ENCODE measurements at regions not wholly inside any gene's neighbourhood (a gene's known extent, or its start where the extent isn't known, plus 50 kb on each side); places are given as distances from the start of the nearest gene placed in this dataset.

DNA sequence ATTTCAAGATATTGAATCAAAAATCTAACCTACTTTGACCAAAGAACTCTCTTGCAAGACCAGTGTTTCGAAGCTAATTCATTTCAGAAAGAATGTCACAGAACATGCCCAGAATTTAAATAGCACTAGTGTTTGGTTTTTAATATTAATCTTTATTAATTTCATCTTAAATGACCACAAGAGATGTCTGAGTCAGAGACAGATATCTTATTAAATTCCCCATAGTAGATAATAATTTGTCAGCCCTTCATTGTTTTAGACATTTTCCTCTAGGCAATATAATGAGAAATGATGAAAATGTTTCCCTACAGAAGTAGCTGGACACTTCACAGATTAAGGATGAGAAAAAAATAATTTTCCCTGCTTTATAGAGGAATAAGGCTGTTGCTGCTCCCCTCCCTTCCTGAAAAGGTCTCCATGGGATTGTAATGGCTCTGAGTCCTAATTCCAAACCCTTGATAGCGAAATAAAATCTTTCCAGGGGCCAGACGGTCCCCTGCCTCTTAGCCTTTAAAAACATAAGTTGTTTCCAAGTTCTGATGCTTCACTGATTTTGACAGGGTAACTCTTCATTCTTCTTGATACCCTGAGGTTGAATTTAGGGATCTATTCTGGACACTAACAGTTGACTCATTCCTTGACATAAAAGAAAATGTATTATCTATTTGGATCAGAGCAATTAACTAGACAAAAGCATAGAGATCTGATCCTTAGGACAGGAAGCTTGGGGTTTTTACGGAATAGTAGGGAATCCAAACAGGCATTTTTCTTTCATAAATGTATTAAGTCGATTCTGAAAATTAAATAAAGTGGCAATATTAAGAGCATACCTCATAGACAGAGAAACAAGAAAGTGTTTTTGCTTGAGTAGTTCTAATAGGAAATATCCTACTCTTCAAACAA, 820.8 kb downstream of the BRINP3 start:
- no peaks in the 10 kb centered on the region for H3K27me3 Mint-ChIP-seq
- intact Hi-C loops (cut with micrococcal nuclease) = no loop called here
- H3K4me3 Mint-ChIP-seq = no peak overlapping the region
- no peak overlapping the region for H3K27ac Mint-ChIP-seq
- no peak for DNase-seq
- H3K9me3 Mint-ChIP-seq = no peaks in the 10 kb centered on the region
- no peaks in the 10 kb centered on the region for H3K4me1 Mint-ChIP-seq
- H3K36me3 Mint-ChIP-seq (ENCODE audit: low read depth) = no peaks in the 10 kb centered on the region

- Mint-ChIP-seq H3K4me3 (no peak overlapping the region), H3K4me1 (no peaks in the 10 kb centered on the region), H3K27me3 (no peaks in the 10 kb centered on the region), H3K9me3 (no peaks in the 10 kb centered on the region), H3K27ac (no peak overlapping the region), H3K36me3 (ENCODE audit: low read depth) (no peaks in the 10 kb centered on the region)
- no peak for DNase-seq
- intact Hi-C loops (cut with micrococcal nuclease) = no loop called here
Observed at GRCh38 chr1:189657715-189658114, 819.9 kb downstream of the BRINP3 start.

- no peaks in the 10 kb centered on the region for H3K4me1 Mint-ChIP-seq
- no peak overlapping the region for H3K27ac Mint-ChIP-seq
- no peak overlapping the region for H3K4me3 Mint-ChIP-seq
Observed at GRCh38 chr1:189658381-189658780, 819.3 kb downstream of the BRINP3 start.

DNA sequence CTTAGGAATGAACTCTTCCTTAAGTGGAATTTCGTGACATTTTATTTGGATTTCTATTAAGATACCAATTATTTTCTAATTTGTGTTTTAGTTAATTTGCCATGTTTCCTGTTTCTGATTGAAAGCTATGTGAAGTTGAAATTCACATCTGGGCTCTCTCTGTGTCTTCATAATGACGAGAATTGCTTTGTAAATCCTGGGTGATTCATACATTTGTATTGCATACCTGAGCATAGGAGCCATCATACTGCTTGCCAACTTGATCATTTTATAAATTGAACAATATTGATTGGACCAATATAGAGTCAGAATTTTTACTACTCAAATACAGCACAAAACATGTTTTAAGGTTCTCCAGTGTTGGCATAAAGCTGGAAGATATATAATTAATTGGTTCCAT, 817.9 kb downstream of the BRINP3 start:
- Mint-ChIP-seq H3K36me3 (ENCODE audit: low read depth) (no peaks in the 10 kb centered on the region), H3K9me3 (no peaks in the 10 kb centered on the region), H3K4me1 (no peaks in the 10 kb centered on the region), H3K27me3 (no peaks in the 10 kb centered on the region), H3K27ac (no peak overlapping the region), H3K4me3 (no peak overlapping the region)
- intact Hi-C loops (cut with micrococcal nuclease) = no loop called here
- DNase-seq = no peak

More at GRCh38 chr1:189658381-189658780, 819.3 kb downstream of the BRINP3 start:
- no peak for DNase-seq
- Mint-ChIP-seq H3K36me3 (ENCODE audit: low read depth) (no peaks in the 10 kb centered on the region), H3K27me3 (no peaks in the 10 kb centered on the region), H3K9me3 (no peaks in the 10 kb centered on the region)
- intact Hi-C loops (cut with micrococcal nuclease) = no loop called here

- no peak for DNase-seq
- no peaks in the 10 kb centered on the region for H3K4me1 Mint-ChIP-seq
- H3K9me3 Mint-ChIP-seq = no peaks in the 10 kb centered on the region
- H3K27me3 Mint-ChIP-seq = no peaks in the 10 kb centered on the region
- H3K36me3 Mint-ChIP-seq (ENCODE audit: low read depth) = no peaks in the 10 kb centered on the region
- H3K4me3 Mint-ChIP-seq = no peak overlapping the region
- H3K27ac Mint-ChIP-seq = no peak overlapping the region
- intact Hi-C loops (cut with micrococcal nuclease) = no loop called here
Observed at GRCh38 chr1:189662190-189662589, 815.5 kb downstream of the BRINP3 start.

- no peaks in the 10 kb centered on the region for H3K27me3 Mint-ChIP-seq
- intact Hi-C loops (cut with micrococcal nuclease) = no loop called here
- peaks cover 5% of the 10 kb centered on the region for H3K9me3 Mint-ChIP-seq
- DNase-seq = no peak
- no peak overlapping the region for H3K4me3 Mint-ChIP-seq
- no peak overlapping the region for H3K27ac Mint-ChIP-seq
- no peaks in the 10 kb centered on the region for H3K4me1 Mint-ChIP-seq
- H3K36me3 Mint-ChIP-seq (ENCODE audit: low read depth) = no peaks in the 10 kb centered on the region
Observed at GRCh38 chr1:189669846-189670245, 807.8 kb downstream of the BRINP3 start.

DNA sequence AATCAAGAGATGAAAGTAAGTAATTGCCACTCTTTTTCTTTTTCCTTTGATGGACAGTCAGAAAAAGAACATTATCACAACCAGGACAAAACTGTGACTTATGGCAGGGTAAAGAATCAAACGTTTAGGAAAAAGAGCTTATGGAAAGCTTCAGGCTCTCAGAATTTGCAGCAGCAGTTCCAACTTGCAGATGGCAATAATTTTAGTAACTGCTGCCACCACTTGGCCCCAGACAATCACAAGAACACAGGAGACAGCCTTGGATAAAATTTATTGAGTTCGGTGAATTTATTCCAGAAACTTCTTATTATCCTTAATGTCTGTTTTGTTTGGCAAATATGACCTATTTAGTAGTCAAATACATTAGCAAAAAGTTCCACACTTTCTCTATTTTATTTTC, 804.4 kb downstream of the BRINP3 start:
- H3K4me1 Mint-ChIP-seq = no peaks in the 10 kb centered on the region
- no peak overlapping the region for H3K27ac Mint-ChIP-seq
- intact Hi-C loops (cut with micrococcal nuclease) = no loop called here
- DNase-seq = no peak
- no peak overlapping the region for H3K4me3 Mint-ChIP-seq
- H3K9me3 Mint-ChIP-seq = peaks cover 5% of the 10 kb centered on the region
- H3K36me3 Mint-ChIP-seq (ENCODE audit: low read depth) = no peaks in the 10 kb centered on the region
- no peaks in the 10 kb centered on the region for H3K27me3 Mint-ChIP-seq

DNA sequence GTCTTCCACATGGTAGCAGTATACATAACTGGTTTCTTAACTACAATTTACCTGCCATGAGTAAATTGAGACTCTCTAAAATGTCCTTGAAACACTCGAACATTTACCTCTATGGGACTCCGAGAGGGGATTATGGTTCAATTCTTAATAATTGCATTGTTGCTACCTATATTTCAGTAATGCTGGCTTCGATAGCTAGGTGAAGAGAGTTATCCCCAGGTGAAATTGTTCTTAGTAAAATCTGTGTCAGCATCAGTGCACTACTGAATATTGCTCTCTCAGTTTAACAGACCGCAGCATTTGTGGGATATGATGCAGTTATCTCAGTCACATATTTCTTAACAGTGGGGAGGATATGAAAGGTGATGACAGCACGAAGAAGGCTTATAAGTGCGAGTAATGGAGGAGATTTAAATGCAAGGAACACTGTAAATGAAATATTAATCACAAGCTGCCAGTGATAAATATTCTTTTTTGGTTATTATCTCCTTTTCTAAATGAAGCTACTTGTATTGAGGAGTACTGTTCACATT, 801.9 kb downstream of the BRINP3 start:
- no peak for DNase-seq
- Mint-ChIP-seq H3K4me1 (no peaks in the 10 kb centered on the region), H3K27me3 (no peaks in the 10 kb centered on the region), H3K27ac (no peak overlapping the region), H3K36me3 (ENCODE audit: low read depth) (no peaks in the 10 kb centered on the region), H3K4me3 (no peak overlapping the region), H3K9me3 (no peaks in the 10 kb centered on the region)
- intact Hi-C loops (cut with micrococcal nuclease) = no loop called here

DNA sequence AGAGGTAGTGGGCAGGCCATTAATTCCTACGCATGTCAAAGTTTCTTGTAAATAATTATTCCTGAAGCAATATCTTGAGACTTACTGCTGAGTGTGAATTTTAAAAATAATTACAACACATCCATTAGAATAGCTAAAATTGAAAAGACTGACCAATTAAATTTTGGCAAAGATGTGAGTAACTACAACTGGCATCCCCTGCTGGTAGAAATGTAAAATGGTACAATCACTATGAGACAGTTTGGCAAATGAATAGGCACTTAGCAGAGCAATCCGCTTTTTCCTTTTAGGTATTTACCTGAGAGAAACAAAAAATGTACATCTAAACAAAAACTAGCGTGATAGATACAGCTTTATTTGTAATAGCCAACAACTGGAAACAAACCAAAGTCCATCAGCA, 798.9 kb downstream of the BRINP3 start:
- no peaks in the 10 kb centered on the region for H3K36me3 Mint-ChIP-seq (ENCODE audit: low read depth)
- no peak for DNase-seq
- H3K9me3 Mint-ChIP-seq = no peaks in the 10 kb centered on the region
- no peak overlapping the region for H3K27ac Mint-ChIP-seq
- no peaks in the 10 kb centered on the region for H3K4me1 Mint-ChIP-seq
- intact Hi-C loops (cut with micrococcal nuclease) = no loop called here
- no peak overlapping the region for H3K4me3 Mint-ChIP-seq
- no peaks in the 10 kb centered on the region for H3K27me3 Mint-ChIP-seq

- intact Hi-C loops (cut with micrococcal nuclease) = no loop called here
- no peak overlapping the region for H3K27ac Mint-ChIP-seq
- H3K9me3 Mint-ChIP-seq = no peaks in the 10 kb centered on the region
- no peaks in the 10 kb centered on the region for H3K36me3 Mint-ChIP-seq (ENCODE audit: low read depth)
- no peaks in the 10 kb centered on the region for H3K4me1 Mint-ChIP-seq
- H3K4me3 Mint-ChIP-seq = no peak overlapping the region
- no peaks in the 10 kb centered on the region for H3K27me3 Mint-ChIP-seq
- DNase-seq = no peak
Observed at GRCh38 chr1:189681252-189681919, 796.3 kb downstream of the BRINP3 start.

DNA sequence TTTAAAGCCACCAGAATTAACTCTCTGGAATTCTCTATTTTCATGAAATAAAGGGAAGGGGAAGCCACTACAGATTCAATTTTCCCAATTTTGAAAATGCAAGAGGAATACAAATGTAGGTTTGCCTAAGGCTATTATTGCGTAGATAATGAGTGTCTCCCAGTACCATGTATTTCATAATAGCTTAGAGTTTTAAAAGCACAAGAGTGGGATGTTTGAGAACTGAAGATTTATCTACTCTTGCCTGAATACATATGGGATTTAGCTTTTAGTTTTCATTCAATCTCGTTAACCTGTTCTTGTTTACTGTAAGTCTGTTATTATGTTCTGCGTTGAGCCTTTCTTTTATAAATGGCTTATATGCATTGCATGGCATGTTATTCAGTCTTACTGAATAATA, 795.1 kb downstream of the BRINP3 start:
- no peak overlapping the region for H3K4me3 Mint-ChIP-seq
- no peak for DNase-seq
- H3K27ac Mint-ChIP-seq = no peak overlapping the region
- no peaks in the 10 kb centered on the region for H3K9me3 Mint-ChIP-seq
- H3K27me3 Mint-ChIP-seq = no peaks in the 10 kb centered on the region
- no peaks in the 10 kb centered on the region for H3K4me1 Mint-ChIP-seq
- intact Hi-C loops (cut with micrococcal nuclease) = no loop called here
- no peaks in the 10 kb centered on the region for H3K36me3 Mint-ChIP-seq (ENCODE audit: low read depth)

DNA sequence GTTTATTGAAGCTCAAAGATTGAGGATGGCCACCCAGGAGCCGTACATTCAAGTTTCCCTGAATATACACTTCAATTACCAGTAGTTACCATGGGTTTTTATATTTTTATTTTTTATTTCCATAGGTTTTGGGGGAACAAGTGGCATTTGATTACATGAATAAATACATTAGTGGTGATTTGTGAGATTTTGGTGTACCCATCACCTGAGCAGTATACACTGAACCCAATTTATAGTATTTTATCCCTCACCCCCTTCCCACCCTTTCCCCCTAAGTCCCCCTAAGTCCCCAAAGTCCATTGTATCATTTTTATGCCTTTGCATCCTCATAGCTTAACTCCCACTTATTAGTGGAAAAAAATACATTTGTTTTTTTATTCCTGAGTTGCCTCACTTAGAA, 791.4 kb downstream of the BRINP3 start:
- H3K4me1 Mint-ChIP-seq = no peaks in the 10 kb centered on the region
- no peak for DNase-seq
- intact Hi-C loops (cut with micrococcal nuclease) = no loop called here
- H3K27me3 Mint-ChIP-seq = no peaks in the 10 kb centered on the region
- H3K9me3 Mint-ChIP-seq = no peaks in the 10 kb centered on the region
- no peak overlapping the region for H3K27ac Mint-ChIP-seq
- H3K36me3 Mint-ChIP-seq (ENCODE audit: low read depth) = no peaks in the 10 kb centered on the region
- H3K4me3 Mint-ChIP-seq = no peak overlapping the region

DNA sequence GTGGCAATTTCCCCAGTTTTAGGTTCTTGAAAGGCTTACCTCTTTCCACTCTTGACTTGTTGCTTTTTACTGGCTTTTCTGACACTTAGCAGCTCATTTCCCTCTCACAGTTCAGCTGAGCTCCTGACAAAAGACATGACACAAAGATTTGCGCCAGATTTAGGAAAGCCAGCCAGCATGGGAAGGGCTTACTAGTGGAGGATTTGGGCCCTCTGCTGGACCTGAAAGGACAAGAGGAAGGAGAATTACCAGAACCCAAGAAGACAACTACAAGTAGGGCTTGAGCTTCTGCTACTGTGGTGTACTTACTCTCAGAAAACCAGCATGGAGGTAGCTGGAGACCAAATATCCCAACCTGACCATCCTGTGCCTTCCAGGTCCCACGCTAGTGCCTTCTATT, 784.5 kb downstream of the BRINP3 start:
- no peaks in the 10 kb centered on the region for H3K27me3 Mint-ChIP-seq
- H3K4me3 Mint-ChIP-seq = no peak overlapping the region
- intact Hi-C loops (cut with micrococcal nuclease) = no loop called here
- no peaks in the 10 kb centered on the region for H3K9me3 Mint-ChIP-seq
- no peak overlapping the region for H3K27ac Mint-ChIP-seq
- no peak for DNase-seq
- H3K36me3 Mint-ChIP-seq (ENCODE audit: low read depth) = no peaks in the 10 kb centered on the region
- H3K4me1 Mint-ChIP-seq = no peaks in the 10 kb centered on the region

DNA sequence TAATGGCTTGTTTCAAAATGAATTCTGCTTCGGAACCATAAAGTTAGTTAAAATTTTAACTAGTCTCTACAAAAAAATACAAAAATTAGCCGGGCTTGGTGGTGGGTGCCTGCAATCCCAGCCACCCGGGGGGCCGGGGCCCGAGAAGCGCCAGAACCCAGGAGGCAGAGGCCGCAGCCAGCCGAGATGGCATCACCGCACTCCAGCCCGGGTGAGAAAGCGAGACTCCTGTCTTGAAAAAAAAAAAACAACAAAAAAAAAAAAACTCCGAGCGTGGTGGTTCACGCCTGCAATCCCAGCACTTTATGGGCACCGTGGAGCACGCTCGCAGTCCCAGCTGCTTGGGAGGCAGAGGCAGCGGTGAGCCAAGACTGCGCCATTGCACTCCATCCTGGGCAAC, 781.4 kb downstream of the BRINP3 start:
- Mint-ChIP-seq H3K36me3 (ENCODE audit: low read depth) (no peaks in the 10 kb centered on the region), H3K27me3 (no peaks in the 10 kb centered on the region)

More for the DNA sequence above, 781.4 kb downstream of the BRINP3 start:
- intact Hi-C loops (cut with micrococcal nuclease) = no loop called here
- no peak overlapping the region for H3K4me3 Mint-ChIP-seq
- H3K4me1 Mint-ChIP-seq = no peaks in the 10 kb centered on the region
- DNase-seq = no peak
- H3K9me3 Mint-ChIP-seq = peaks cover 4% of the 10 kb centered on the region
- H3K27ac Mint-ChIP-seq = no peak overlapping the region
